ENCODE measurements at regions not wholly inside any gene's neighbourhood (a gene's known extent, or its start where the extent isn't known, plus 50 kb on each side); places are given as distances from the start of the nearest gene placed in this dataset.

- TF ChIP-seq CTCF (IDR thresholded peaks at IDR 0.05) (no peak), POLR2A (IDR thresholded peaks at IDR 0.05) (no peak), POLR2AphosphoS5 (IDR thresholded peaks at IDR 0.05) (no peak)
Measured at GRCh38 chr5:18141222-18141621, 507.0 kb downstream of the TAF11L14 start.
